ENCODE measurements at regions not wholly inside any gene's neighbourhood (a gene's known extent, or its start where the extent isn't known, plus 50 kb on each side); places are given as distances from the start of the nearest gene placed in this dataset.
"Not testable (repeated sequence)": the region's sequence is repeated elsewhere in the genome, so short reads cannot be mapped to it uniquely, and the experiment has no call there.

DNA sequence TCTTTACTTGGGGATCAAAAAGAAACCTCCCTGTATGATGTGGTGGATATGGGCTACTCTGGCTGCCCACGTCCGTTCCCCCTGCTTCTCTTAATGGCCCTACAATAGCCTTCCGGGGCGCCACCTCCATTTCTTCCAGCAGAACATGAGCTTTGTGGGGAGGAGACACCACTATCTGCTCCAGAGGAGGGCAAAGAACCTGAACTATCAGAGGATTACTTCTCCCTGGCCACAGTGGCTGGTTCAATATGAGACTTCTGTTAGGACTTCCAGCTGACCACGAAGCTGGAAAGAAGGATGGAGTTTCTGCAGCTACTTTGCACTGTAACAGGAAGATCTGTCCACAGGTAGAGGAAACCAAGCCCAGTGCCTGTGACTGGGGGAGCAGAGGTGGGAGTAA lies 72.8 kb downstream of the CLEC18A start:
- TF ChIP-seq, protein P1, sequence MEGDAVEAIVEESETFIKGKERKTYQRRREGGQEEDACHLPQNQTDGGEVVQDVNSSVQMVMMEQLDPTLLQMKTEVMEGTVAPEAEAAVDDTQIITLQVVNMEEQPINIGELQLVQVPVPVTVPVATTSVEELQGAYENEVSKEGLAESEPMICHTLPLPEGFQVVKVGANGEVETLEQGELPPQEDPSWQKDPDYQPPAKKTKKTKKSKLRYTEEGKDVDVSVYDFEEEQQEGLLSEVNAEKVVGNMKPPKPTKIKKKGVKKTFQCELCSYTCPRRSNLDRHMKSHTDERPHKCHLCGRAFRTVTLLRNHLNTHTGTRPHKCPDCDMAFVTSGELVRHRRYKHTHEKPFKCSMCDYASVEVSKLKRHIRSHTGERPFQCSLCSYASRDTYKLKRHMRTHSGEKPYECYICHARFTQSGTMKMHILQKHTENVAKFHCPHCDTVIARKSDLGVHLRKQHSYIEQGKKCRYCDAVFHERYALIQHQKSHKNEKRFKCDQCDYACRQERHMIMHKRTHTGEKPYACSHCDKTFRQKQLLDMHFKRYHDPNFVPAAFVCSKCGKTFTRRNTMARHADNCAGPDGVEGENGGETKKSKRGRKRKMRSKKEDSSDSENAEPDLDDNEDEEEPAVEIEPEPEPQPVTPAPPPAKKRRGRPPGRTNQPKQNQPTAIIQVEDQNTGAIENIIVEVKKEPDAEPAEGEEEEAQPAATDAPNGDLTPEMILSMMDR (IDR thresholded peaks at IDR 0.05), result not testable (repeated sequence)
- TF ChIP-seq POLR2AphosphoS5 (IDR thresholded peaks at IDR 0.05; ENCODE audit: low read depth, low read length); SIN3A (IDR thresholded peaks at IDR 0.05; ENCODE audit: borderline replicate concordance, insufficient read depth, low read depth, low read length); TCF7L2 (IDR thresholded peaks at IDR 0.05; ENCODE audit: low read depth, low read length): not testable (repeated sequence)
- TF ChIP-seq, protein P2, sequence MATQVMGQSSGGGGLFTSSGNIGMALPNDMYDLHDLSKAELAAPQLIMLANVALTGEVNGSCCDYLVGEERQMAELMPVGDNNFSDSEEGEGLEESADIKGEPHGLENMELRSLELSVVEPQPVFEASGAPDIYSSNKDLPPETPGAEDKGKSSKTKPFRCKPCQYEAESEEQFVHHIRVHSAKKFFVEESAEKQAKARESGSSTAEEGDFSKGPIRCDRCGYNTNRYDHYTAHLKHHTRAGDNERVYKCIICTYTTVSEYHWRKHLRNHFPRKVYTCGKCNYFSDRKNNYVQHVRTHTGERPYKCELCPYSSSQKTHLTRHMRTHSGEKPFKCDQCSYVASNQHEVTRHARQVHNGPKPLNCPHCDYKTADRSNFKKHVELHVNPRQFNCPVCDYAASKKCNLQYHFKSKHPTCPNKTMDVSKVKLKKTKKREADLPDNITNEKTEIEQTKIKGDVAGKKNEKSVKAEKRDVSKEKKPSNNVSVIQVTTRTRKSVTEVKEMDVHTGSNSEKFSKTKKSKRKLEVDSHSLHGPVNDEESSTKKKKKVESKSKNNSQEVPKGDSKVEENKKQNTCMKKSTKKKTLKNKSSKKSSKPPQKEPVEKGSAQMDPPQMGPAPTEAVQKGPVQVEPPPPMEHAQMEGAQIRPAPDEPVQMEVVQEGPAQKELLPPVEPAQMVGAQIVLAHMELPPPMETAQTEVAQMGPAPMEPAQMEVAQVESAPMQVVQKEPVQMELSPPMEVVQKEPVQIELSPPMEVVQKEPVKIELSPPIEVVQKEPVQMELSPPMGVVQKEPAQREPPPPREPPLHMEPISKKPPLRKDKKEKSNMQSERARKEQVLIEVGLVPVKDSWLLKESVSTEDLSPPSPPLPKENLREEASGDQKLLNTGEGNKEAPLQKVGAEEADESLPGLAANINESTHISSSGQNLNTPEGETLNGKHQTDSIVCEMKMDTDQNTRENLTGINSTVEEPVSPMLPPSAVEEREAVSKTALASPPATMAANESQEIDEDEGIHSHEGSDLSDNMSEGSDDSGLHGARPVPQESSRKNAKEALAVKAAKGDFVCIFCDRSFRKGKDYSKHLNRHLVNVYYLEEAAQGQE (IDR thresholded peaks at IDR 0.05; ENCODE audit: insufficient read depth in 1 of 2, low read depth in 2 of 2, low read length in 1 of 2), result not testable (repeated sequence)
